ENCODE measurements at regions not wholly inside any gene's neighbourhood (a gene's known extent, or its start where the extent isn't known, plus 50 kb on each side); places are given as distances from the start of the nearest gene placed in this dataset.
"Not testable (repeated sequence)": the region's sequence is repeated elsewhere in the genome, so short reads cannot be mapped to it uniquely, and the experiment has no call there.

DNA sequence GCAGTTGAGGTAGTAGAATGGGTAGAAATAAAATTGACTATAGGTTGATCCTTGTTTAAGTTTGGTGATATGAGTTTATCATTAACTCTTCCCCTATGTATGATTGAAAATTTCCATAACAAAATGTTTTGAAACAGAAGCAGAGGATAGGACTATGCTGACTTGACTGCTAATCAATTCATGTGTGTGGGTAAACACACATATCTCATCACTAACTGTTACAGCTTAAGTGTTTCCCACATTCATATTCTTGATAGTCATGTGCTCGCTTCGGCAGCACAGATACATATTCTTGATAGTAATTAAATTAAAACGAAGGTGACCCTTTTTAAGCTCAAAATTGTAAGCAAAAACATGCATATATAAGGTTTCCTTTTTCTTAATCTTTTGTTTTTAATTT lies 68.2 kb upstream of the SAMSN1 start:
- Mint-ChIP-seq H3K4me3 (no peak overlapping the region), H3K4me1 (peaks cover 0 to 1% of the 10 kb centered on the region in 2 donors), H3K27ac (no peak overlapping the region), H3K36me3 (no peaks in the 10 kb centered on the region), H3K9me3 (peaks cover 0 to 2% of the 10 kb centered on the region in 2 donors), H3K27me3 (ENCODE audit: low read depth in 2 of 2) (no peaks in the 10 kb centered on the region)
- ATAC-seq: no peak
- H3K4me3 ChIP-seq (ENCODE audit: low read length): no peak overlapping the region
- H3K9me3 ChIP-seq (ENCODE audit: control insufficient read depth, insufficient read depth, low read length): no peaks in the 10 kb centered on the region
- DNase-seq: no peak
- TF ChIP-seq, protein P1, sequence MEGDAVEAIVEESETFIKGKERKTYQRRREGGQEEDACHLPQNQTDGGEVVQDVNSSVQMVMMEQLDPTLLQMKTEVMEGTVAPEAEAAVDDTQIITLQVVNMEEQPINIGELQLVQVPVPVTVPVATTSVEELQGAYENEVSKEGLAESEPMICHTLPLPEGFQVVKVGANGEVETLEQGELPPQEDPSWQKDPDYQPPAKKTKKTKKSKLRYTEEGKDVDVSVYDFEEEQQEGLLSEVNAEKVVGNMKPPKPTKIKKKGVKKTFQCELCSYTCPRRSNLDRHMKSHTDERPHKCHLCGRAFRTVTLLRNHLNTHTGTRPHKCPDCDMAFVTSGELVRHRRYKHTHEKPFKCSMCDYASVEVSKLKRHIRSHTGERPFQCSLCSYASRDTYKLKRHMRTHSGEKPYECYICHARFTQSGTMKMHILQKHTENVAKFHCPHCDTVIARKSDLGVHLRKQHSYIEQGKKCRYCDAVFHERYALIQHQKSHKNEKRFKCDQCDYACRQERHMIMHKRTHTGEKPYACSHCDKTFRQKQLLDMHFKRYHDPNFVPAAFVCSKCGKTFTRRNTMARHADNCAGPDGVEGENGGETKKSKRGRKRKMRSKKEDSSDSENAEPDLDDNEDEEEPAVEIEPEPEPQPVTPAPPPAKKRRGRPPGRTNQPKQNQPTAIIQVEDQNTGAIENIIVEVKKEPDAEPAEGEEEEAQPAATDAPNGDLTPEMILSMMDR (IDR thresholded peaks at IDR 0.05): no peak
- H3K36me3 ChIP-seq (ENCODE audit: control insufficient read depth, insufficient read depth, low read length): no peaks in the 10 kb centered on the region
- 100% methylated on average over 1 of the region's 3 CpGs for WGBS (ENCODE audit: insufficient coverage)
- intact Hi-C loops (cut with micrococcal nuclease): no loop called here
- H3K4me1 ChIP-seq (ENCODE audit: control insufficient read depth, insufficient read depth, low read length): no peaks in the 10 kb centered on the region
- H3K27me3 ChIP-seq (ENCODE audit: control insufficient read depth, insufficient read depth, low read length): no peaks in the 10 kb centered on the region
- no peak overlapping the region for H3K27ac ChIP-seq (ENCODE audit: low read length)

DNA sequence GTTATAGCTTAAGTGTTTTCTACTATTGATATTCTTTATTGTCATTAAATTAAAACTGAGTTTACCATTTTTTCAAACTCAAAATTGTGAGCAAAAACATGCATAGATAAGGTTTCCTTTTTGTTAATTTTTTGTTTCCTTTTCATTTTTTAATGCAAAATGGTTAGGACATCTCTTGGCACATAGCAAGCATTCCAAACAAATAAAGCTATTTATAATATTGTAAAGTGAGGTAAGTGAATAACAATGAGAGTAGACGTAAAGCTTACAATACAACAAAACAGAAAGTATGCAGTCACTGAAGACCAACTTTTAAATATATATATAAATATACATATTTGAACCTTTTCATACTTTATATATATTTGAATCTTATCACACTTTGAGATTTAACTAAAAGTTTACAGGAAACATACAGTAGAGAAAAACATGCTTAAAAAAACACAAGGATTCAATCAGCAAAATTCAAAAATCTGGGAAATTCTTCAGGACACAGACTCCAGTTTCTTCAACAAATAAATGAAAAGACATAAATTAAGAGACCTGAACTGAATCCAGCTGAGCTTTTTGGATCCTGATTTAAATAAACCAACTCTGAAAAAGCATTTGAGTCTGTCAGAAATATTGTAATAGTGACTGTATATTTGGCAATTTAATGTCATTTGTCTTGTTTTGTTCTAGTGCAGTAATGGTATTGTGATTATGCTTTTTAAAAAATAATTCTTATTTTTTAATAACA lies 67.5 kb upstream of the SAMSN1 start:
- TF ChIP-seq, protein P1 (IDR thresholded peaks at IDR 0.05): no peak
- WGBS (ENCODE audit: insufficient coverage): no CpG with 5 or more reads among the region's 1 CpG
- Mint-ChIP-seq H3K36me3 (no peaks in the 10 kb centered on the region), H3K4me3 (no peak overlapping the region), H3K27ac (no peak overlapping the region), H3K4me1 (no peaks in the 10 kb centered on the region), H3K9me3 (peaks cover 0 to 2% of the 10 kb centered on the region in 2 donors), H3K27me3 (ENCODE audit: low read depth in 2 of 2) (no peaks in the 10 kb centered on the region)
- Histone ChIP-seq H3K27me3 (ENCODE audit: control insufficient read depth, insufficient read depth, low read length) (no peaks in the 10 kb centered on the region), H3K4me1 (ENCODE audit: control insufficient read depth, insufficient read depth, low read length) (no peaks in the 10 kb centered on the region), H3K36me3 (ENCODE audit: control insufficient read depth, insufficient read depth, low read length) (no peaks in the 10 kb centered on the region), H3K9me3 (ENCODE audit: control insufficient read depth, insufficient read depth, low read length) (no peaks in the 10 kb centered on the region), H3K27ac (ENCODE audit: low read length) (no peak overlapping the region), H3K4me3 (ENCODE audit: low read length) (no peak overlapping the region)
- ATAC-seq (no peak), DNase-seq (no peak)
- intact Hi-C loops (cut with micrococcal nuclease): no loop called here

DNA sequence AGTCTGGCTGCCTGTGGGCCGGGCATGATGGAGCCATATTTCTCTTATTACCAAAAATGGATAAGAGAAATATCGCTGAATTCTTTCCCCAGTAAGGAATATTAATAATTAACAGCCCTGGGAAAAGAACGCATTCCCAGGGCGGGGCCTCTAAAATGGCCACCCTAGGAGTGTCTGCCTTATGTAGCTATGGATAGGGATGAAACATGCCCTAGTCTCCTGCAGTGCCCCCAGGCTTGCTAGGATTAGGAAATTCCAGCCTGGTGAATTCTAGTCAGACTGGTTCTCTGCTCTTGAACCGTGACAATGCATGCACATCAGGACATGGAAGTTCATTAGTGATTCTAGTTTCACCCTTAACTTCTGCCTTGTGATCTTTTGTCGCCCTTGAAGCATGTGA lies 64.0 kb upstream of the SAMSN1 start:
- H3K27me3 ChIP-seq (ENCODE audit: control insufficient read depth, insufficient read depth, low read length); H3K27ac Mint-ChIP-seq; H3K4me1 ChIP-seq (ENCODE audit: control insufficient read depth, insufficient read depth, low read length); H3K27ac ChIP-seq (ENCODE audit: low read length); DNase-seq; H3K9me3 Mint-ChIP-seq; H3K4me1 Mint-ChIP-seq; H3K4me3 Mint-ChIP-seq; H3K27me3 Mint-ChIP-seq (ENCODE audit: low read depth in 2 of 2); H3K9me3 ChIP-seq (ENCODE audit: control insufficient read depth, insufficient read depth, low read length); H3K4me3 ChIP-seq (ENCODE audit: low read length); intact Hi-C loops (cut with micrococcal nuclease); H3K36me3 ChIP-seq (ENCODE audit: control insufficient read depth, insufficient read depth, low read length); ATAC-seq; H3K36me3 Mint-ChIP-seq: not testable (repeated sequence)
- whole genome bisulfite sequencing (ENCODE audit: insufficient coverage): 92% methylated on average over 5 of the region's 6 CpGs

DNA sequence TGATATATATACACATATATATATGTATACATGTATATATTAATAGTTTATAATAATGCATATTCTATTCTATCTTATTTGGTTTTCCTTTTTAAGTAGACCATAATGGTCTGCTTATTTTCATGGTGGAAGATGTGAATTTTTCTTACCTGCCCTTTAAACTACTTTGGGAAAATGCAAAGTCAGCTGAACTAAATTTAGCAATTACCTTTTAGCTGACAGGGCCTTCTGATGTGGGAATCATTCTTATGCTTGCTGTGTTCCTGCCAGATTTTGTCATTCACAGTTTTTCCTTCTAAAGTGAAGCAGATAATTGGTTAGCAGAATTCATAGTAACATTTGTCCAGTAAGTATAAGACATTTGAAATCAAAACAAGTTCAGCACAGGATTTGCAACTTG lies 63.2 kb upstream of the SAMSN1 start:
- H3K4me1 Mint-ChIP-seq: no peaks in the 10 kb centered on the region
- no peaks in the 10 kb centered on the region for H3K9me3 ChIP-seq (ENCODE audit: control insufficient read depth, insufficient read depth, low read length)
- peaks cover 0 to 2% of the 10 kb centered on the region in 2 donors for H3K9me3 Mint-ChIP-seq
- intact Hi-C loops (cut with micrococcal nuclease): no loop called here
- no peak overlapping the region for H3K27ac Mint-ChIP-seq
- H3K27me3 Mint-ChIP-seq (ENCODE audit: low read depth in 2 of 2): no peaks in the 10 kb centered on the region
- H3K36me3 Mint-ChIP-seq: no peaks in the 10 kb centered on the region
- DNase-seq (no peak), ATAC-seq (no peak)
- no peaks in the 10 kb centered on the region for H3K4me1 ChIP-seq (ENCODE audit: control insufficient read depth, insufficient read depth, low read length)
- TF ChIP-seq, protein P1 (IDR thresholded peaks at IDR 0.05): no peak
- H3K4me3 Mint-ChIP-seq: no peak overlapping the region
- H3K36me3 ChIP-seq (ENCODE audit: control insufficient read depth, insufficient read depth, low read length): no peaks in the 10 kb centered on the region
- H3K4me3 ChIP-seq (ENCODE audit: low read length): no peak overlapping the region
- H3K27me3 ChIP-seq (ENCODE audit: control insufficient read depth, insufficient read depth, low read length): no peaks in the 10 kb centered on the region
- H3K27ac ChIP-seq (ENCODE audit: low read length): no peak overlapping the region
